ENCODE measurements at regions not wholly inside any gene's neighbourhood (a gene's known extent, or its start where the extent isn't known, plus 50 kb on each side); places are given as distances from the start of the nearest gene placed in this dataset.

GRCh38 chr5:155211764-155212163, 198.2 kb downstream of the KIF4B start:
- DNase-seq, result no peak

GRCh38 chr5:155222393-155222792, 208.8 kb downstream of the KIF4B start:
- no peak for DNase-seq

GRCh38 chr5:155229135-155229534, 215.6 kb downstream of the KIF4B start:
- no peak for DNase-seq

GRCh38 chr5:155239803-155240202, 226.2 kb downstream of the KIF4B start:
- DNase-seq, result no peak

GRCh38 chr5:155250596-155250995, 237.0 kb downstream of the KIF4B start:
- no peak for DNase-seq

GRCh38 chr5:155252025-155252424, 238.5 kb downstream of the KIF4B start:
- no peak for DNase-seq

- no peak for DNase-seq
These were observed 239.2 kb downstream of the KIF4B start for GRCh38 chr5:155252717-155253116.

GRCh38 chr5:155254399-155254798, 240.8 kb downstream of the KIF4B start:
- DNase-seq, result no peak

- DNase-seq, result no peak
These were observed 244.6 kb downstream of the KIF4B start for GRCh38 chr5:155258161-155258560.

GRCh38 chr5:155259648-155260047, 246.1 kb downstream of the KIF4B start:
- DNase-seq, result no peak

- no peak for DNase-seq
These were observed 247.2 kb downstream of the KIF4B start for GRCh38 chr5:155260798-155261197.

- DNase-seq, result no peak
These were observed 249.8 kb downstream of the KIF4B start for GRCh38 chr5:155263381-155263780.

- DNase-seq, result no peak
These were observed 251.3 kb downstream of the KIF4B start for GRCh38 chr5:155264809-155265208.

GRCh38 chr5:155268770-155269425, 255.3 kb downstream of the KIF4B start:
- DNase-seq, result no peak

GRCh38 chr5:155270725-155271124, 257.2 kb downstream of the KIF4B start:
- DNase-seq, result no peak

GRCh38 chr5:155274484-155274883, 260.9 kb downstream of the KIF4B start:
- DNase-seq, result no peak

GRCh38 chr5:155275222-155275621, 261.7 kb downstream of the KIF4B start:
- no peak for DNase-seq

- no peak for DNase-seq
These were observed 262.7 kb downstream of the KIF4B start for GRCh38 chr5:155276231-155276630.

GRCh38 chr5:155278532-155278931, 265.0 kb downstream of the KIF4B start:
- DNase-seq, result no peak

GRCh38 chr5:155282503-155283107, 269.1 kb downstream of the KIF4B start:
- no peak for DNase-seq

- DNase-seq, result no peak
These were observed 272.2 kb downstream of the KIF4B start for GRCh38 chr5:155285706-155286105.

- no peak for DNase-seq
These were observed 277.4 kb downstream of the KIF4B start for GRCh38 chr5:155290937-155291336.

- DNase-seq, result no peak
These were observed 280.1 kb downstream of the KIF4B start for GRCh38 chr5:155293605-155294178.

GRCh38 chr5:155295111-155295510, 281.6 kb downstream of the KIF4B start:
- DNase-seq, result no peak

Measured in NCI-H1048 (cell line).